HEK293 (cell line): ENCODE measurements at regions not wholly inside any gene's neighbourhood (a gene's known extent, or its start where the extent isn't known, plus 50 kb on each side); places are given as distances from the start of the nearest gene placed in this dataset.

Source experiments
- CTCF ChIA-PET: fragments of 350-600 bp; formaldehyde crosslinking; extraction: SDS; loops from one replicate; lab custom pipeline; 2021; ENCODE audit warnings: antibody characterized with exemption; lab: Yijun Ruan, JAX
- POLR2A ChIA-PET: fragments of 300-600 bp; formaldehyde crosslinking; extraction: SDS; loops from one replicate; lab custom pipeline; 2020; ENCODE audit warnings: antibody characterized with exemption, inconsistent platforms; lab: Yijun Ruan, JAX
- H3K27ac ChIP-seq: fragments of 200-500 bp; sonication (Bioruptor generic); 2 replicates; pipeline ENCODE4 v1.5.1; 2014; ENCODE audit warnings: low read depth, low read length, control low read depth, inconsistent platforms; ENCODE audit errors: extremely low read depth
- H3K36me3 ChIP-seq, 2 experiments: fragments of 200-500 bp in 1 of 2; sonication (Bioruptor generic) in 1 of 2; 1 replicate in 1 of 2; 2 replicates in 1 of 2; pipeline ENCODE4 v1.5.1; 2014 to 2017; ENCODE audit warnings: inconsistent platforms in 2 of 2, low read length in 2 of 2; ENCODE audit not compliant: control insufficient read depth in 2 of 2, insufficient read depth in 1 of 2
- H3K4me1 ChIP-seq: fragments of 200-500 bp; sonication (Bioruptor generic); 2 replicates; pipeline ENCODE4 v1.5.1; 2014; ENCODE audit warnings: mild to moderate bottlenecking, low read length, inconsistent platforms; ENCODE audit not compliant: control insufficient read depth, insufficient read depth
- H3K4me3 ChIP-seq: 2 replicates; pipeline ENCODE4 v1.5.1; 2011; ENCODE audit warnings: low read depth, mild to moderate bottlenecking, control low read depth, low read length, moderate library complexity
- H3K9me3 ChIP-seq: fragments of 200-500 bp; sonication (Bioruptor generic); 2 replicates; pipeline ENCODE4 v1.5.1; 2014; ENCODE audit warnings: low read depth, low read length, inconsistent platforms; ENCODE audit not compliant: control insufficient read depth, insufficient read depth
- GLIS1 ChIP-seq: fragments of 450-650 bp; formaldehyde crosslinking; IDR thresholded peaks from 2 replicates; pipeline ENCODE4 v1.5.1; 2016; ENCODE audit warnings: missing biosample characterization, missing genetic modification characterization
- SALL2 ChIP-seq: fragments of 450-650 bp; formaldehyde crosslinking; IDR thresholded peaks from 2 replicates; pipeline ENCODE4 v1.5.0; 2017; ENCODE audit warnings: missing biosample characterization, mild to moderate bottlenecking, missing genetic modification characterization, borderline replicate concordance
- ZBTB17 ChIP-seq: fragments of 450-650 bp; formaldehyde crosslinking; IDR thresholded peaks from 2 replicates; pipeline ENCODE4 v1.5.1; 2016; ENCODE audit warnings: missing biosample characterization, missing genetic modification characterization
- ZFP69B ChIP-seq: fragments of 450-650 bp; formaldehyde crosslinking; IDR thresholded peaks from 2 replicates; pipeline ENCODE4 v1.5.1; 2016; ENCODE audit warnings: missing biosample characterization, missing genetic modification characterization
- ZIC2 ChIP-seq: fragments of 450-650 bp; formaldehyde crosslinking; IDR thresholded peaks from 2 replicates; pipeline ENCODE4 v1.5.1; 2016; ENCODE audit warnings: missing biosample characterization, missing genetic modification characterization
- ZNF223 ChIP-seq: fragments of 450-650 bp; formaldehyde crosslinking; IDR thresholded peaks from 2 replicates; pipeline ENCODE4 v1.5.1; 2016; ENCODE audit warnings: missing biosample characterization, missing genetic modification characterization
- ZNF335 ChIP-seq: fragments of 450-650 bp; formaldehyde crosslinking; conservative IDR thresholded peaks from 2 replicates; pipeline ENCODE4 v1.5.1; 2016; ENCODE audit warnings: missing biosample characterization, missing genetic modification characterization
- ZNF366 ChIP-seq: fragments of 450-650 bp; formaldehyde crosslinking; conservative IDR thresholded peaks from 2 replicates; pipeline ENCODE4 v1.5.1; 2016; ENCODE audit warnings: missing biosample characterization, missing genetic modification characterization
- ZNF561 ChIP-seq: fragments of 450-650 bp; IDR thresholded peaks from 2 replicates; pipeline ENCODE4 v1.5.1; 2018; ENCODE audit warnings: missing biosample characterization, missing genetic modification characterization, borderline replicate concordance
- ZNF660 ChIP-seq: fragments of 450-650 bp; IDR thresholded peaks from 2 replicates; pipeline ENCODE4 v1.5.1; 2018; ENCODE audit warnings: missing biosample characterization, mild to moderate bottlenecking, missing genetic modification characterization
- TF ChIP-seq, protein P1 (sequence below): fragments of 450-650 bp; formaldehyde crosslinking; IDR thresholded peaks from 2 replicates; pipeline ENCODE4 v1.5.1; 2017; ENCODE audit warnings: missing biosample characterization, missing genetic modification characterization
- TF ChIP-seq, protein P2 (sequence below): fragments of 450-650 bp; formaldehyde crosslinking; IDR thresholded peaks from 2 replicates; pipeline ENCODE4 v1.5.1; 2017; ENCODE audit warnings: missing biosample characterization, missing genetic modification characterization
- TF ChIP-seq, protein P3 (sequence below): fragments of 450-650 bp; formaldehyde crosslinking; IDR thresholded peaks from 2 replicates; pipeline ENCODE4 v1.5.1; 2017; ENCODE audit warnings: missing biosample characterization, mild to moderate bottlenecking, missing genetic modification characterization, moderate library complexity
- TF ChIP-seq, protein P4 (sequence below): IDR thresholded peaks from 2 replicates; pipeline ENCODE4 v1.6.1; 2011; ENCODE audit warnings: mild to moderate bottlenecking, low read depth, low read length, borderline replicate concordance

- POLR2A ChIA-PET, result no interaction called here
- Histone ChIP-seq H3K4me1 (0 out of 2 replicates have a peak, but pooled peaks cover 5% of the 10 kb centered on the region), H3K36me3 (no peaks in the 10 kb centered on the region), H3K27ac (no peak overlapping the region), H3K4me3 (no peak overlapping the region), H3K9me3 (no peaks in the 10 kb centered on the region)
- CTCF ChIA-PET, result interaction anchor here (3.5 kb wide), 1 partner anchor 13 kb away, joined by 15 read pairs; no protein-coding TSS in a partner anchor
- peak; percentile 31; the same call in 1 of the 2 replicates for TF ChIP-seq ZNF366 (tag by site-specific recombination)
- TF ChIP-seq, protein P1, sequence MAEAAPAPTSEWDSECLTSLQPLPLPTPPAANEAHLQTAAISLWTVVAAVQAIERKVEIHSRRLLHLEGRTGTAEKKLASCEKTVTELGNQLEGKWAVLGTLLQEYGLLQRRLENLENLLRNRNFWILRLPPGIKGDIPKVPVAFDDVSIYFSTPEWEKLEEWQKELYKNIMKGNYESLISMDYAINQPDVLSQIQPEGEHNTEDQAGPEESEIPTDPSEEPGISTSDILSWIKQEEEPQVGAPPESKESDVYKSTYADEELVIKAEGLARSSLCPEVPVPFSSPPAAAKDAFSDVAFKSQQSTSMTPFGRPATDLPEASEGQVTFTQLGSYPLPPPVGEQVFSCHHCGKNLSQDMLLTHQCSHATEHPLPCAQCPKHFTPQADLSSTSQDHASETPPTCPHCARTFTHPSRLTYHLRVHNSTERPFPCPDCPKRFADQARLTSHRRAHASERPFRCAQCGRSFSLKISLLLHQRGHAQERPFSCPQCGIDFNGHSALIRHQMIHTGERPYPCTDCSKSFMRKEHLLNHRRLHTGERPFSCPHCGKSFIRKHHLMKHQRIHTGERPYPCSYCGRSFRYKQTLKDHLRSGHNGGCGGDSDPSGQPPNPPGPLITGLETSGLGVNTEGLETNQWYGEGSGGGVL (tag by site-specific recombination), result peak; percentile 49
- TF ChIP-seq, protein P2, sequence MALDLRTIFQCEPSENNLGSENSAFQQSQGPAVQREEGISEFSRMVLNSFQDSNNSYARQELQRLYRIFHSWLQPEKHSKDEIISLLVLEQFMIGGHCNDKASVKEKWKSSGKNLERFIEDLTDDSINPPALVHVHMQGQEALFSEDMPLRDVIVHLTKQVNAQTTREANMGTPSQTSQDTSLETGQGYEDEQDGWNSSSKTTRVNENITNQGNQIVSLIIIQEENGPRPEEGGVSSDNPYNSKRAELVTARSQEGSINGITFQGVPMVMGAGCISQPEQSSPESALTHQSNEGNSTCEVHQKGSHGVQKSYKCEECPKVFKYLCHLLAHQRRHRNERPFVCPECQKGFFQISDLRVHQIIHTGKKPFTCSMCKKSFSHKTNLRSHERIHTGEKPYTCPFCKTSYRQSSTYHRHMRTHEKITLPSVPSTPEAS (tag by site-specific recombination), result peak; percentile 75
- TF ChIP-seq, protein P3, sequence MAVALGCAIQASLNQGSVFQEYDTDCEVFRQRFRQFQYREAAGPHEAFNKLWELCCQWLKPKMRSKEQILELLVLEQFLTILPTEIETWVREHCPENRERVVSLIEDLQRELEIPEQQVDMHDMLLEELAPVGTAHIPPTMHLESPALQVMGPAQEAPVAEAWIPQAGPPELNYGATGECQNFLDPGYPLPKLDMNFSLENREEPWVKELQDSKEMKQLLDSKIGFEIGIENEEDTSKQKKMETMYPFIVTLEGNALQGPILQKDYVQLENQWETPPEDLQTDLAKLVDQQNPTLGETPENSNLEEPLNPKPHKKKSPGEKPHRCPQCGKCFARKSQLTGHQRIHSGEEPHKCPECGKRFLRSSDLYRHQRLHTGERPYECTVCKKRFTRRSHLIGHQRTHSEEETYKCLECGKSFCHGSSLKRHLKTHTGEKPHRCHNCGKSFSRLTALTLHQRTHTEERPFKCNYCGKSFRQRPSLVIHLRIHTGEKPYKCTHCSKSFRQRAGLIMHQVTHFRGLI (tag by site-specific recombination), result no peak
These were observed 319.9 kb downstream of the KCNC2 start for GRCh38 chr12:74889563-74890236.

DNA sequence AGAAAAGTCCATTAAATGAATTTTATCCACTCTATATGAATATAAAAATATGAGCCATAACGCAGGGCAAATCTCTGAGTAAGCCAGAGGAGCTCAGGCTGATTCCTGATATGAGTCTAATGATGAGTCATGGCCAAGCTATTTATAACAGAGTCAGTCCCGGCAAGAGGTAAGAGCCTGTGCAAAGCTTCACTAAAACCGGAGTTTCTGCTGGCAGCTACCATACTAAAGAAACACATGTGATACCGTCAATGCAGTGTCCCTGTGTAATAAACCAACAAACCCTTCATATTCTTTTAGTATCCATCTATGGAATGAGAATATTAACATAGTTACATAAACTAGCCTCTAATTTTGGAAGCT lies 319.4 kb downstream of the KCNC2 start:
- ChIA-PET POLR2A (no interaction called here), CTCF (interaction anchor here (3.5 kb wide), 1 partner anchor 13 kb away, joined by 15 read pairs; no protein-coding TSS in a partner anchor)
- no peaks in the 10 kb centered on the region for H3K36me3 ChIP-seq
- TF ChIP-seq ZBTB17 (0 out of 2 replicates have a peak, but pooled peaks have one; percentile 20), ZIC2 (tag by site-specific recombination) (no peak), ZFP69B (no peak), GLIS1 (tag by site-specific recombination) (peak; percentile 26; the same call in 1 of the 2 replicates), ZNF561 (tag by site-specific recombination) (0 out of 2 replicates have a peak, but pooled peaks have one; percentile 23), ZNF335 (tag by site-specific recombination) (0 out of 2 replicates have a peak, but pooled peaks have one; percentile 13), SALL2 (tag by site-specific recombination) (no peak), ZNF660 (tag by site-specific recombination) (0 out of 2 replicates have a peak, but pooled peaks have one; percentile 34)
- TF ChIP-seq, protein P4, sequence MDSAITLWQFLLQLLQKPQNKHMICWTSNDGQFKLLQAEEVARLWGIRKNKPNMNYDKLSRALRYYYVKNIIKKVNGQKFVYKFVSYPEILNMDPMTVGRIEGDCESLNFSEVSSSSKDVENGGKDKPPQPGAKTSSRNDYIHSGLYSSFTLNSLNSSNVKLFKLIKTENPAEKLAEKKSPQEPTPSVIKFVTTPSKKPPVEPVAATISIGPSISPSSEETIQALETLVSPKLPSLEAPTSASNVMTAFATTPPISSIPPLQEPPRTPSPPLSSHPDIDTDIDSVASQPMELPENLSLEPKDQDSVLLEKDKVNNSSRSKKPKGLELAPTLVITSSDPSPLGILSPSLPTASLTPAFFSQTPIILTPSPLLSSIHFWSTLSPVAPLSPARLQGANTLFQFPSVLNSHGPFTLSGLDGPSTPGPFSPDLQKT, result no peak
- no peak overlapping the region for H3K27ac ChIP-seq
- no peaks in the 10 kb centered on the region for H3K9me3 ChIP-seq
- H3K4me1 ChIP-seq, result 0 out of 2 replicates have a peak, but pooled peaks cover 5% of the 10 kb centered on the region
- H3K4me3 ChIP-seq, result no peak overlapping the region

DNA sequence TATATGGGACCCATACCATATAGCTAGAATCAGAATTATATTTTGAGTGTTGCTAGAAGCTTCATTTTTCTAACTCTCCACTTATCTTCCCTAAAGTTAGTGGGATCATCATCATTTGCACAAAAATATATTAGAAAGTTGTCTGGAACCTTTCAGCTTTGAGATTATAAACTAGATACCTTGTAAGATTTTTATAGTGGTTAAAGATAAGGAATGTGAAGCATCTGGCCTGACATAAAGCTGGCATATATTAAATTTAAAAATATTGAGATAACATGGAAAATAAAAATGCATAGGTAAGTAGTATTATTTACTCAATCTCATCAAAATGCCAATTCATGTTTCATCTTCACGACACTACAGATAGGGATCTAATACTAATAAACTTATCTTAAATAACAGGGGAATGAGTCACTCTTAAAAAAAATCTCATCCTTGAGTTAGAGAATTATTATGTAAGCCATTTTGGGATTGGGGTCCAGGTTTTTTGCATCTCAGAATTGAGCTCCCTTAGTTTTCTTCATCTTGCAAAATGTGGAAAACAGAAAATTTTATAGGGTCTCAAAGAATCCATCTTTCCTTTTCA lies 318.5 kb downstream of the KCNC2 start:
- ChIA-PET POLR2A (no interaction called here), CTCF (interaction anchor here (3.5 kb wide), 1 partner anchor 12 kb away, joined by 15 read pairs; no protein-coding TSS in a partner anchor)
- Histone ChIP-seq H3K4me1 (0 out of 2 replicates have a peak, but pooled peaks cover 5% of the 10 kb centered on the region), H3K4me3 (no peak overlapping the region), H3K27ac (no peak overlapping the region), H3K36me3 (no peaks in the 10 kb centered on the region), H3K9me3 (no peaks in the 10 kb centered on the region)
- TF ChIP-seq ZNF223 (tag by site-specific recombination), result no peak
- TF ChIP-seq, all 188 proteins: peak for 0
